ENCODE measurements at regions not wholly inside any gene's neighbourhood (a gene's known extent, or its start where the extent isn't known, plus 50 kb on each side); places are given as distances from the start of the nearest gene placed in this dataset.

GRCh38 chr4:138410266-138410665, 168.1 kb upstream of the SLC7A11 start:
- TF ChIP-seq EZH2phosphoT487 (IDR thresholded peaks at IDR 0.05; ENCODE audit: insufficient read depth, low read depth) (no peak), EZH2 (IDR thresholded peaks at IDR 0.05; ENCODE audit: insufficient read depth, poor library complexity, severe bottlenecking) (no peak)

All from GM23248 (cell line).